ENCODE measurements at regions not wholly inside any gene's neighbourhood (a gene's known extent, or its start where the extent isn't known, plus 50 kb on each side); places are given as distances from the start of the nearest gene placed in this dataset.

DNA sequence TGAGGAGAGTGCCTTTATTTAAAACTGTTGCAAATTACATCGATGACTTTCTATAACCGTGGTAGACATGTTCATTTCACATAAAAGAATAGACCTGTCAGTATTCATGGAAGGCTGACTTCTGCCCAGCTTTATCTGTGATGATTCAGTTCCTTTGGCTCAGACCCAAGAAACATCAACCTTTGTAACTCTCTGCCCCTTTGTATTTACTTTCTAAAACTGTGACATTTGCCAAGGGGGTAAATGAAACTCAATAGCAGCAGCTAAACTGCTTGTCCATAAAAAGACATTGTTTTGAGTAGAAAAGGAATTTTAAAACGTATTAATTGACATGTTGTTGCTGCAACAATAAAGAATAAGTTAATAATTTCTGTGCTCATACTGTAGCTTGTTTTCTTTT, 137.8 kb upstream of the ANKH start:
- TF ChIP-seq, protein P1, sequence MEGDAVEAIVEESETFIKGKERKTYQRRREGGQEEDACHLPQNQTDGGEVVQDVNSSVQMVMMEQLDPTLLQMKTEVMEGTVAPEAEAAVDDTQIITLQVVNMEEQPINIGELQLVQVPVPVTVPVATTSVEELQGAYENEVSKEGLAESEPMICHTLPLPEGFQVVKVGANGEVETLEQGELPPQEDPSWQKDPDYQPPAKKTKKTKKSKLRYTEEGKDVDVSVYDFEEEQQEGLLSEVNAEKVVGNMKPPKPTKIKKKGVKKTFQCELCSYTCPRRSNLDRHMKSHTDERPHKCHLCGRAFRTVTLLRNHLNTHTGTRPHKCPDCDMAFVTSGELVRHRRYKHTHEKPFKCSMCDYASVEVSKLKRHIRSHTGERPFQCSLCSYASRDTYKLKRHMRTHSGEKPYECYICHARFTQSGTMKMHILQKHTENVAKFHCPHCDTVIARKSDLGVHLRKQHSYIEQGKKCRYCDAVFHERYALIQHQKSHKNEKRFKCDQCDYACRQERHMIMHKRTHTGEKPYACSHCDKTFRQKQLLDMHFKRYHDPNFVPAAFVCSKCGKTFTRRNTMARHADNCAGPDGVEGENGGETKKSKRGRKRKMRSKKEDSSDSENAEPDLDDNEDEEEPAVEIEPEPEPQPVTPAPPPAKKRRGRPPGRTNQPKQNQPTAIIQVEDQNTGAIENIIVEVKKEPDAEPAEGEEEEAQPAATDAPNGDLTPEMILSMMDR (IDR thresholded peaks at IDR 0.05) = no peak
- TF ChIP-seq POLR2A (IDR thresholded peaks at IDR 0.05) = no peak

All from uterus (tissue), 2 donors.